ENCODE measurements at regions not wholly inside any gene's neighbourhood (a gene's known extent, or its start where the extent isn't known, plus 50 kb on each side); places are given as distances from the start of the nearest gene placed in this dataset.
"Not testable (repeated sequence)": the region's sequence is repeated elsewhere in the genome, so short reads cannot be mapped to it uniquely, and the experiment has no call there.

DNA sequence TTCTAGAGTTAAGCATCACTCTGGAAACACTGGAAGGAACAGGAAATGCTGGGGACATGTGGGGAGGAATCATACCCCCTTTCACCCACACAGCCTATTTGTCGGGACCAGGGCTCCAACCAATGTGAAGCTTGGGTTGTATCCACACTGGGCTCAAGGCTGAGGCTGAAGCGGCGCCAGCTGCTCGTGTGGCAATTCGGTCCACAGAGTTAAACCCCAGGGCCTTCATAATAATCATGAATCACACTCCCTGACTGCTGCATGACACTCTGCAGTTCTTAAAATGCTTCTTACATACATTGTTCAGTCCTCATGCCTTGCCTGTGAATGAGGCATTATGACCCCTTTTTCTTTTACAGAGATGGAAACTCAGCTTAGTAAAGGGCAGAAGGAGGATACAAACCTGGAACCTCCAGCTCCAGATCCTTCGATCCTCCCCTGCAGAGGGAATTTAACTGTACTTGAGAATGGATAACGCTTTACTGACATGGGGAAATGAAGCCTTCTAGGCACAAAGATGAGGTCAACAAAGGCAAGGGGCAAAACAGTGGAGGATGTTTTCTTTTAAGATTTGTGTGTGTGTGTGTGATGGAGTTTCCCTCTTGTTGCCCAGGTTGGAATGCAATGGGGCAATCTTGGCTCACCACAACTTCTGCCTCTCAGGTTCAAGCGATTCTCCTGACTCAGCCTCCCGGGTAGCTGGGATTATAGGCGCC is 72.7 kb downstream of the SOX9 start:
- H3K27ac ChIP-seq = no peak overlapping the region
- TF ChIP-seq, protein P1, sequence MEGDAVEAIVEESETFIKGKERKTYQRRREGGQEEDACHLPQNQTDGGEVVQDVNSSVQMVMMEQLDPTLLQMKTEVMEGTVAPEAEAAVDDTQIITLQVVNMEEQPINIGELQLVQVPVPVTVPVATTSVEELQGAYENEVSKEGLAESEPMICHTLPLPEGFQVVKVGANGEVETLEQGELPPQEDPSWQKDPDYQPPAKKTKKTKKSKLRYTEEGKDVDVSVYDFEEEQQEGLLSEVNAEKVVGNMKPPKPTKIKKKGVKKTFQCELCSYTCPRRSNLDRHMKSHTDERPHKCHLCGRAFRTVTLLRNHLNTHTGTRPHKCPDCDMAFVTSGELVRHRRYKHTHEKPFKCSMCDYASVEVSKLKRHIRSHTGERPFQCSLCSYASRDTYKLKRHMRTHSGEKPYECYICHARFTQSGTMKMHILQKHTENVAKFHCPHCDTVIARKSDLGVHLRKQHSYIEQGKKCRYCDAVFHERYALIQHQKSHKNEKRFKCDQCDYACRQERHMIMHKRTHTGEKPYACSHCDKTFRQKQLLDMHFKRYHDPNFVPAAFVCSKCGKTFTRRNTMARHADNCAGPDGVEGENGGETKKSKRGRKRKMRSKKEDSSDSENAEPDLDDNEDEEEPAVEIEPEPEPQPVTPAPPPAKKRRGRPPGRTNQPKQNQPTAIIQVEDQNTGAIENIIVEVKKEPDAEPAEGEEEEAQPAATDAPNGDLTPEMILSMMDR (conservative IDR thresholded peaks at IDR 0.05) = no peak

DNA sequence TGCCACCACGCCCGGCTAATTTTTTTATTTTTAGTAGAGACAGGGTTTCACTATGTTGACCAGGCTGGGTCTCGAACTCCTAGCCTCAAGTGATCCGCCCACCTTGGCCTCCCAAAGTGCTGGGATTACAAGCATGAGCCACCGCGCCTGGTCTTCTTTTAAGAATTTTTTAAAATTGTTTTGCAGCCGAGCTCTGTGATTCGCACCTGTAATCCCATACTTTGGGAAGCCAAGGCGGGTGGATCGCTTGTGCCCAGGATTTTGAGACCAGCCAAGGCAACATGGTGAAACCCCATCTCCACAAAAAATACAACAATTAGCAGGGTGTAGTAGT is 73.3 kb downstream of the SOX9 start:
- H3K27ac ChIP-seq = not testable (repeated sequence)

DNA sequence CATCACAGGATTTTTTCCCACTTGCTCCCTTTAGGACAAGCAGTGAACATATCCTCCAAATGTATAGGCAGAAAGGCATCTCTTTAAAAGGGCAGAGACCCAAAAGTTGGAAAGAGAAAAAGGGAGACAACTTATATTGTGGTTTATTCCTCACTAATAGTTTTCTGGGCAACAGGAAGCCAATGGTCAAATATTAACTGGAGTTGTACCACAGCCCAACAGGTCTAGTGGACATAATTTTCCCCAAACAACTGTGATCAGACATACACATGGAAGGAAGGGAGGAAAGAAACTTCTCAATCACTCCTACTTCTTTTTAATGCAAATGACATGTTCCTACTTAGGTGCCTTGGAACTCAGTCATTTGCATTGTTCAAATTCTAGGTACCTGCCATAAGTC is 78.4 kb downstream of the SOX9 start:
- H3K27ac ChIP-seq = no peak overlapping the region
- TF ChIP-seq, protein P1 (conservative IDR thresholded peaks at IDR 0.05) = no peak

DNA sequence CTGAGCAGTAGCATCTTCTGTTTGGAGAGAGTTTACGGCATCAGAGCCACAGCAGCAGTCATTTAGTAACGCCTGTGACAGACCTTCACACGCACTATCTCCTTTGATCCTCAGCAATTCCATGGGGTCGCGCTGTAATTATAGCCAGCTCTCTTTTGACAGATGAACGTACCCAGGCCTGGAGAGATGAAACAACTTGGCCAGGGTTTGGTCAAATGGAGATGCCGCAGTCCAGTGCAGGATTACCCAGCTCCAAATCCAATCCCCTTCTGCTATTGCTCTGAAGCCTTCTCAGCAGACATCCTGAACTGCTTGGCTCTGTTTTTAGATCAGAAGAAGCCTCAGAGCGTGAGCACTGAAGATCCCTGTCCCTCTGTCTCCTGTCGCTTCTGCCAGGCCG is 83.9 kb downstream of the SOX9 start:
- H3K27ac ChIP-seq = no peak overlapping the region
- TF ChIP-seq, protein P1 (conservative IDR thresholded peaks at IDR 0.05) = no peak

DNA sequence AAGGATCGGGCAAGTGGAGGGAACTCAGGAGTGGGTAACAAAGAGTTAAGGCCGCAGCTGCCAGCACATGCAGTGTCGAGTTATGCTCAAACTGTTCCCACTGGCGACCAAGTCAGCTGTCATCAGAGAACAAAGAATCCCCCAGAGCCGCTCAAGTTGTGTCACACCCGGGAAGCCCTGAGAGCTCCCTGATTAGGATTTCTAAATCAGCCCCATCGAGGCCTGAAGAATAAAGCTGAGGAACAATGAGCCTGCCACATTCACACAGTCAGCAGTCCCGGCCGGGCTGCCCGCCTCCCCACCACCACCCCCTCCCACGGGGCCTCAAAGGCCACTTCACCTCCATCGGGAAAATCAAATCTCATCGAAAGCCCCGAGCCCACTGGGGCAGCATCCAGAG is 84.5 kb downstream of the SOX9 start:
- H3K27ac ChIP-seq = no peak overlapping the region
- TF ChIP-seq, protein P1 (conservative IDR thresholded peaks at IDR 0.05) = no peak

DNA sequence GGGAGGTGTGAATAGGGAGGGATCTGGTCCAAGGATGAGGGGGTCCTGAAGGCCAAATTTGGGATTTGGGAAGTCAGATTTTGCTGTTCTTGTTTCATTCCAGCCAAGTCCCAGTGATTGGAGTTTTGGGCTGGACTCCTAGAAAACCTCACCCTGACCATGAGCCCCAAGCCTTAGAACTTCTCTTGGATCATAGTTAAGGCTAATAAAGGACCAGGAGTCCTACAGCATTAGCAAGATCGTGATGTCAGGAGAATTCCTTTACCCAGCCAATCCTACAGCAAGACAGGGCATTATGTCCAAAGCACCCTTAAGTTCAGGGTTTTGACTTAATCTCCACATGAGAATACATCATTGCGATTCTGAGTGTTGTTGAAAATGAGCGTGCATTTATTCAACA is 85.0 kb downstream of the SOX9 start:
- TF ChIP-seq, protein P1 (conservative IDR thresholded peaks at IDR 0.05) = no peak
- no peak overlapping the region for H3K27ac ChIP-seq

DNA sequence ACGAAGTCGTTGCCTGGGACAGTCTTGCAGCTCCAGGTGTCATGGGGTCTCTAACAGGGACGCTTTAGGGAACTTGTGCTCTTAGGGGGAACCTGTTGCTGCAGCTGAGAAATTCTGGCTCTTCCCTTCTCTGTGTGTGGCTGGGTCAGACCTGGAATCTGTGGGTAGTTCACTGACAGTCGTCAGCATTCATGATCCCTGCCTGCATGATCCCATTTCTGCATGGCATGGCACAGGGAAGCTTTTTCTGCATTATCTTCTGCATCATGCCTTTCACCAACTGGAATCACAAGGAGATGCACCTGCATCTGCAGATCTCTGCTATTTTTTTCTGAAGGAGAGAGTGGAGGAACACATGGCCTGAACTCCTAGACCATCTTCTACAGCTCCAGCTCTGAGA is 85.6 kb downstream of the SOX9 start:
- H3K27ac ChIP-seq = no peak overlapping the region
- TF ChIP-seq, protein P1 (conservative IDR thresholded peaks at IDR 0.05) = no peak

DNA sequence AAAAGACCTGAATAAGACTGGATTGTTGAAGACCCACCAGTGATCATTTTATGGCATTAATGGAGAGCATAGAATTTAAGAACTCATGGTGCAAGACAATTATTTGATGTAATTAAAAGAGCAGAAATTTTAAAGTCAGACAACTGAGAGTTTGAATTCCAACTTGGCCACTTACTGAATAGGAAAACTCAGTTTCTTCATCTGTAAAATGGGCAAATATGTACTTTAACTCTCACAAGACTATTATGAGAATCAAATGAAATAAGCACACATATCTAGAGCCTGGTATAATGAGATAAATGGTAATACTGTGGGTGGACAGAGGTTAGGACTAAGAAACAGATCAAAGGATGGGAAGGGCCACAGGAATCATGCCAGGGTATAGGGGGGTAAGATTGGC is 88.0 kb downstream of the SOX9 start:
- H3K27ac ChIP-seq = no peak overlapping the region
- TF ChIP-seq, protein P1 (conservative IDR thresholded peaks at IDR 0.05) = no peak
